HEK293T (cell line): ENCODE measurements at regions not wholly inside any gene's neighbourhood (a gene's known extent, or its start where the extent isn't known, plus 50 kb on each side); places are given as distances from the start of the nearest gene placed in this dataset.

ENCODE experiments used
- CTCF ChIA-PET: fragments of 350-600 bp; formaldehyde crosslinking; extraction: SDS; loops from one replicate; lab custom pipeline; 2021; ENCODE audit warnings: antibody characterized with exemption, inconsistent platforms; lab: Yijun Ruan, JAX
- POLR2A ChIA-PET: fragments of 350-600 bp; formaldehyde crosslinking; extraction: SDS; loops from one replicate; lab custom pipeline; 2020; ENCODE audit warnings: antibody characterized with exemption, inconsistent platforms; lab: Yijun Ruan, JAX
- DNase-seq: peaks from one replicate; pipeline ENCODE4 v3.0.0; 2012; ENCODE audit warnings: mixed read lengths; ENCODE audit errors: extremely low spot score
- ARNT ChIP-seq: fragments of 450-650 bp; IDR thresholded peaks from 2 replicates; pipeline ENCODE4 v1.6.1; 2017; ENCODE audit warnings: mild to moderate bottlenecking
- BHLHE40 ChIP-seq: fragments of 450-650 bp; IDR thresholded peaks from 2 replicates; pipeline ENCODE4 v1.6.1; 2016; ENCODE audit warnings: mild to moderate bottlenecking, moderate library complexity, borderline replicate concordance
- CTBP1 ChIP-seq: fragments of 450-650 bp; IDR thresholded peaks from 2 replicates; pipeline ENCODE4 v1.6.1; 2016; ENCODE audit warnings: borderline replicate concordance
- ELF4 ChIP-seq: fragments of 450-650 bp; IDR thresholded peaks from 2 replicates; pipeline ENCODE4 v1.6.1; 2017; ENCODE audit warnings: antibody characterized with exemption
- FOXA1 ChIP-seq: fragments of 450-650 bp; IDR thresholded peaks from 2 replicates; pipeline ENCODE4 v1.6.1; 2016; ENCODE audit warnings: mild to moderate bottlenecking
- FOXK2 ChIP-seq: fragments of 450-650 bp; IDR thresholded peaks from 2 replicates; pipeline ENCODE4 v1.6.1; 2016; ENCODE audit warnings: mild to moderate bottlenecking
- FOXM1 ChIP-seq: fragments of 450-650 bp; IDR thresholded peaks from 2 replicates; pipeline ENCODE4 v1.6.1; 2017; ENCODE audit warnings: mild to moderate bottlenecking, borderline replicate concordance
- HDGF ChIP-seq: fragments of 450-650 bp; IDR thresholded peaks from 2 replicates; pipeline ENCODE4 v1.6.1; 2017; ENCODE audit warnings: antibody characterized with exemption, borderline replicate concordance
- L3MBTL2 ChIP-seq: fragments of 450-650 bp; conservative IDR thresholded peaks from 2 replicates; pipeline ENCODE4 v1.6.1; 2016; ENCODE audit warnings: mild to moderate bottlenecking
- LEF1 ChIP-seq: fragments of 450-650 bp; IDR thresholded peaks from 2 replicates; pipeline ENCODE4 v1.6.1; 2017; ENCODE audit warnings: mild to moderate bottlenecking, borderline replicate concordance
- NFRKB ChIP-seq: fragments of 450-650 bp; IDR thresholded peaks from 2 replicates; pipeline ENCODE4 v1.6.1; 2016; ENCODE audit warnings: mild to moderate bottlenecking, moderate library complexity
- SP1 ChIP-seq: fragments of 450-650 bp; IDR thresholded peaks from 2 replicates; pipeline ENCODE4 v1.6.1; 2017
- SUZ12 ChIP-seq: fragments of 450-650 bp; IDR thresholded peaks from 2 replicates; pipeline ENCODE4 v1.6.1; 2016; ENCODE audit warnings: mild to moderate bottlenecking
- TARDBP ChIP-seq: fragments of 450-650 bp; IDR thresholded peaks from 2 replicates; pipeline ENCODE4 v1.6.1; 2016
- ZNF384 ChIP-seq: fragments of 450-650 bp; IDR thresholded peaks from 2 replicates; pipeline ENCODE4 v1.6.1; 2016
- TF ChIP-seq, protein P1 (sequence below): fragments of 450-650 bp; IDR thresholded peaks from 2 replicates; pipeline ENCODE4 v1.6.1; 2016

DNA sequence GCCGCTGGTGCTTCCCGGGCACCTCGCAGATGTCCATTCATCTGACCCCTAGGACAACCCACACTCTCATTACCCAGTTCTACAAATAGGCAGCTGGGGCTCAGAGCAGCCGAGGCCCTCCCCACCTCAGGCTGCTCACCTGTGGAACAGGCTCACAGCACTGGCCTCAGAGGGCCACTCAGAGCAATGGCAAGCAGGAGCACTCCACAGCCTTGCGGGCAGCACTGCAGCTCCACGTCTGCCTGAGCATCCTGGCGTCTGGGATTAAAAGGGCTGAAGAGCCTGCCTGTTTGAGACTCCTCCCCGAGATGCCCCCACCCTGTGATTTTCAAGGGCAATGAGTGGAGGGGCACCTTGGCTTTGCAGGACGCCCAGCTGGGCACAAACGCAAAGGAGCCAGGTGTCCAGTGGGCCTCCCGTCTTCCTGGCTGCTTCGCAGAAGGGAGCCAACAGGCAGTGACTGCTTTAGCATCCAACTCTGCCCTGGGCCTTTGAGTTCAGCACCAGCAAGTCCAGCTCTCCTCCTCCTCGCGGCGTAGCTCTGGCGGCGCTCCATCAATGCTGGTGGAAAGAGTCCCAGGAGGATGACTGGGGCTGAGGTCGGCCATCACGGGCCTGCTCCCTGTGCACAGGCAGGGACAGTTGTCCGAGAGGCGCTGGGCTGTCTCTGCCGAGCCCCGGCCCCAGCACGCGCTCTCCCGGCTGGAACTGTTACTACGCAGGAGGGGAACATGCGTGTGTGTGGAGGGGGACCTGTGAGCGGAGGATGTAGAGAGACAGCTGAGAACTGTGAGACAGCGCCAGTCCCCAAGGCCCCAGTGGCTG lies 297.2 kb downstream of the NDUFA10 start:
- DNase-seq = no peak
- ChIA-PET POLR2A (no interaction called here), CTCF (interaction anchor here (0.6 kb wide), 1 partner anchor 41 kb away, joined by 3 read pairs; no protein-coding TSS in a partner anchor)
- TF ChIP-seq LEF1 (no peak), CTBP1 (no peak), ARNT (no peak)

DNA sequence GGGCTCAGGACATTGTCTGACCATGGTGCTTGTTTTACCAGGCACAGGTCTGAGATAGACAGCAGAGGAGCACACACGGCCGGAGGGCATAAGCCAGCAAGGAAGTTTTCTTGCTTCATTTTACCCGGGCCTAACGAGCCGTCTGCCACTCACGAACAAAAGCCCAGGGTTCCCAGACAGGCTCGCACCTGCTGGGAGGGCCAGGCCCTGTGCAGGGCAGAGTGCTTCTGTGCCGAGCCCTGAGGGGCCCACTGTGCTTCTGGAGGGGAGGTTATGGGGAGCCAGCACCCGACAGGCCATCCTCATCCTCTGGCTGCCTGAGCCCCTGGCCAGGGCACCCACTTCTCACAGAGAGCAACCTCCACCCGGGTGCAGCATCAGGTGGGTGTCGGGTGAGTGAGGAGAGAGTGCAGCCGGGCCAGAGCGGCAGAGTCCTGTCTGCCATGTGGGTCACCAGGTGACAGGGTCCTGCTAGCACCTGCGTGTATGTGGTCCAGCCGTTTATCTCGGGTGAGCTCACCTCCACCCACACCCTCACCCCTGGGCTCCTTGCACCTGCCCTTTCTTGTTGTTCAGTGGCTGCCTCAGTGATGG lies 297.9 kb downstream of the NDUFA10 start:
- CTCF ChIA-PET = no interaction called here
- POLR2A ChIA-PET = no interaction called here
- TF ChIP-seq FOXM1 = no peak
- no peak for TF ChIP-seq TARDBP
- TF ChIP-seq ZNF384 = no peak
- TF ChIP-seq FOXK2 = no peak
- no peak for TF ChIP-seq FOXA1
- TF ChIP-seq BHLHE40 = no peak
- no peak for TF ChIP-seq ELF4
- TF ChIP-seq ARNT = no peak
- TF ChIP-seq CTBP1 = no peak
- no peak for TF ChIP-seq NFRKB
- no peak for TF ChIP-seq L3MBTL2
- TF ChIP-seq, protein P1, sequence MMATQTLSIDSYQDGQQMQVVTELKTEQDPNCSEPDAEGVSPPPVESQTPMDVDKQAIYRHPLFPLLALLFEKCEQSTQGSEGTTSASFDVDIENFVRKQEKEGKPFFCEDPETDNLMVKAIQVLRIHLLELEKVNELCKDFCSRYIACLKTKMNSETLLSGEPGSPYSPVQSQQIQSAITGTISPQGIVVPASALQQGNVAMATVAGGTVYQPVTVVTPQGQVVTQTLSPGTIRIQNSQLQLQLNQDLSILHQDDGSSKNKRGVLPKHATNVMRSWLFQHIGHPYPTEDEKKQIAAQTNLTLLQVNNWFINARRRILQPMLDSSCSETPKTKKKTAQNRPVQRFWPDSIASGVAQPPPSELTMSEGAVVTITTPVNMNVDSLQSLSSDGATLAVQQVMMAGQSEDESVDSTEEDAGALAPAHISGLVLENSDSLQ = no peak
- TF ChIP-seq SUZ12 = no peak
- no peak for TF ChIP-seq HDGF
- no peak for TF ChIP-seq LEF1
- no peak for TF ChIP-seq SP1
- no peak for DNase-seq

DNA sequence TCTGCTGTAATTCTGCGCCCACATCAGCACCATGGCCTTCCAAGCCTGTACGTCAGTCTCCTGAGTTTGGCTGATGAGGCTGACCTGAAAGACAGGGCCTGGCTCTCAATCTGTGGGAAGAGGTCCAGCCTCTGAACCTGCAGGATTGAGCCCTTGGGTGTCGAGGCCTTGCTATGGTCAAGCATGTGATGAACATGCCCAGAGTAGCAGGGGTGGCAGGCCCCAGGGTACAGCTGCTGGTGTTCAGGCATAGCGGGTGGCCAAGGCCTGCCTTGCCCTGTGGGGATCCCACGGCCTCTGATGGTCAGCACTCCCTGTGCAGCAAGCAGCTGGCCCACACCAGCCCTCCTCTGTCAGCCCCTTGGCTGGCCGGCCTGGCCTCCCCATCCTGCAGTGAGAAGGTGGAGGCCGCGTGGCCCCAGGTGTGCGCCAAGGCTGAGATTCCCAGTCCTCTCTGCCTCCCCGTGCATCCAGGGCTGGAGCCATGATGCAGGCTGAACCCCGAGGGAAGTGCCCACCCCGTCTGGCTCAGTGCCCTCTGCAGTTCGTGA lies 298.4 kb downstream of the NDUFA10 start:
- TF ChIP-seq NFRKB = no peak
- TF ChIP-seq FOXM1 = no peak
- TF ChIP-seq LEF1 = no peak
- no peak for TF ChIP-seq TARDBP
- no peak for TF ChIP-seq ZNF384
- no peak for TF ChIP-seq SUZ12
- no peak for TF ChIP-seq FOXK2
- ChIA-PET CTCF (no interaction called here), POLR2A (no interaction called here)
- DNase-seq = no peak

DNA sequence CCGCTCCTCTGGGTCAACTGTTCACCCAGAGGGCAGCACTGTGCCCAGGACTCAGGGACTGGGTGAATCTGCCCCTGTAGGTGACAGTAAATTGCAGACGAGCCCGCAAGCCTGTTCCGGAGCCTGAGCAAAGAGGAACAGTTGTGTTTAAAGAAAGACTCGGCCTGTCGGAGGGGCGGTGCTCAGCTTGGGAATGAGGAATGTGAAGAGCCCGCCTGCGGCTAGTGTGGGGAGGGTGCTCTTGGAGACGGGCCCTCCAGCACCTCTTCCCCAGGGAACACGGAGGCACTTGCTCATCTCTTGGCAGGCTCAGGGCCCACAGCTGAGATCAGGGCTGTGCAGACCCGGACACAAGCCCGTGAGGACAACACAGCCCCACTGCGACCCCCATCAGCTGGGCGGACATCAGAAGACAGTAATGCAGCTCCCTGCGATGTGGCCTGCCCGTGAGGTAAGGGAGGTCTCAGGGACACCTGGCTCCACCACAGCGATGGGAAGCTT lies 299.0 kb downstream of the NDUFA10 start:
- POLR2A ChIA-PET = no interaction called here
- DNase-seq = no peak

DNA sequence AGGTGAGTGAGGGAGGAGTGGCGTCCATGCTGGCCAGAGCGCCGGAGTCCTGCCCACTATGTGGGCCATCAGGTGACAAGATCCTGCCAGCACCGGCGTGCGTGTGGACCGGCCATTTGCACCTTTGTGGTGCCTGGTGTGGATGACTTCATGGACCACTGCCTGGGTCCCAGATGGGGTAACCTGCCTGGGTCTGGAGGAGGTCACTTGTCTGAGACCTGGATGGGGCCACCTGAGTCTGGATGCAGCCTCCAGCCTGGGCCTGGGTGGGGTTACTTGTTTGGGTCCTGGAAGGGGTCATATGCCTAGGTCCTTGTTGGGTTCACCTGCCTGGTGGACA lies 299.6 kb downstream of the NDUFA10 start:
- POLR2A ChIA-PET = no interaction called here
- CTCF ChIA-PET = no interaction called here
- TF ChIP-seq SUZ12 (no peak), CTBP1 (no peak), NFRKB (no peak), ARNT (no peak), L3MBTL2 (no peak), FOXK2 (no peak), TARDBP (no peak), BHLHE40 (no peak), FOXA1 (no peak), FOXM1 (no peak), LEF1 (no peak), SP1 (no peak), ELF4 (no peak), HDGF (no peak), ZNF384 (no peak)
- TF ChIP-seq, protein P1 = no peak
- DNase-seq = no peak

More for the DNA sequence above, 299.0 kb downstream of the NDUFA10 start:
- TF ChIP-seq ZNF384 (no peak), NFRKB (no peak), BHLHE40 (no peak), FOXM1 (no peak), L3MBTL2 (no peak), SP1 (no peak), FOXA1 (no peak), TARDBP (no peak), CTBP1 (no peak), HDGF (no peak), ARNT (no peak), SUZ12 (no peak), ELF4 (no peak), FOXK2 (no peak), LEF1 (no peak)
- TF ChIP-seq, protein P1 = no peak
- CTCF ChIA-PET = no interaction called here
